H1 (cell line): ENCODE measurements at regions not wholly inside any gene's neighbourhood (a gene's known extent, or its start where the extent isn't known, plus 50 kb on each side); places are given as distances from the start of the nearest gene placed in this dataset.

ENCODE experiments used
- CEBPB ChIP-seq: IDR thresholded peaks from 2 replicates; pipeline ENCODE4 v1.6.1; 2012; ENCODE audit warnings: low read depth, low read length
- CHD2 ChIP-seq: IDR thresholded peaks from 2 replicates; pipeline ENCODE4 v1.6.1; 2012; ENCODE audit warnings: low read length, improper control_type of control experiment
- CTCF ChIP-seq, 3 experiments: IDR thresholded peaks; 1 replicate in 2 of 3; 2 replicates in 1 of 3; pipeline versions ENCODE4 v1.5.1 to v1.6.1; 2011; ENCODE audit warnings: low read length in 3 of 3, mild to moderate bottlenecking in 3 of 3, inconsistent platforms in 2 of 3, low read depth in 1 of 3, moderate library complexity in 1 of 3; ENCODE audit not compliant: insufficient read depth in 1 of 3; ENCODE audit errors: control extremely low read depth in 1 of 3
- GABPA ChIP-seq: IDR thresholded peaks from 2 replicates; pipeline ENCODE4 v1.6.1; 2011; ENCODE audit warnings: mild to moderate bottlenecking, low read length, moderate library complexity, borderline replicate concordance; ENCODE audit not compliant: insufficient read depth
- HDAC6 ChIP-seq: IDR thresholded peaks from one replicate; pipeline ENCODE4 v1.7.1; 2012; ENCODE audit warnings: low read depth, mild to moderate bottlenecking, inconsistent platforms, low read length, moderate library complexity
- POLR2A ChIP-seq, 2 experiments: IDR thresholded peaks; 1 replicate in 1 of 2; 2 replicates in 1 of 2; pipeline ENCODE4 v1.6.1; 2011; ENCODE audit warnings: low read depth in 2 of 2, low read length in 2 of 2, mild to moderate bottlenecking in 2 of 2; ENCODE audit errors: control extremely low read depth in 1 of 2
- TAF1 ChIP-seq: IDR thresholded peaks from 2 replicates; pipeline ENCODE4 v1.6.1; 2011; ENCODE audit warnings: mild to moderate bottlenecking, low read depth, low read length
- TBP ChIP-seq: IDR thresholded peaks from 2 replicates; pipeline ENCODE4 v1.6.1; 2011; ENCODE audit warnings: low read depth, low read length, improper control_type of control experiment
- TCF12 ChIP-seq: IDR thresholded peaks from 2 replicates; pipeline ENCODE4 v1.6.1; 2011; ENCODE audit warnings: low read depth, mild to moderate bottlenecking, low read length

- TF ChIP-seq TBP (no peak), CTCF (IDR thresholded peaks at IDR 0.05; ENCODE audit: control extremely low read depth in 1 of 3, insufficient read depth in 1 of 3, low read depth in 1 of 3, low read length in 3 of 3) (no peak), TCF12 (no peak), CEBPB (no peak), POLR2A (IDR thresholded peaks at IDR 0.05; ENCODE audit: control extremely low read depth in 1 of 2, low read depth in 2 of 2, low read length in 2 of 2) (no peak), TAF1 (no peak), HDAC6 (no peak), GABPA (no peak), CHD2 (no peak)
Measured at GRCh38 chr4:178003098-178003657, 560.9 kb upstream of the AGA start.
